Astrocyte (in vitro differentiated cells and primary cell): ENCODE measurements at regions not wholly inside any gene's neighbourhood (a gene's known extent, or its start where the extent isn't known, plus 50 kb on each side); places are given as distances from the start of the nearest gene placed in this dataset.

Source experiments
- EZH2 ChIP-seq: IDR thresholded peaks from 2 replicates; pipeline ENCODE4 v1.6.1; 2012; ENCODE audit warnings: mild to moderate bottlenecking, low read length, inconsistent platforms; ENCODE audit not compliant: insufficient read depth
- TF ChIP-seq, protein P1 (sequence below): IDR thresholded peaks from 2 replicates; pipeline ENCODE4 v1.5.1; 2011; ENCODE audit warnings: low read depth, mild to moderate bottlenecking, inconsistent platforms, low read length, moderate library complexity; ENCODE audit not compliant: insufficient read depth

GRCh38 chr12:126064028-126064427, 998.8 kb downstream of the AACS start:
- TF ChIP-seq, protein P1, sequence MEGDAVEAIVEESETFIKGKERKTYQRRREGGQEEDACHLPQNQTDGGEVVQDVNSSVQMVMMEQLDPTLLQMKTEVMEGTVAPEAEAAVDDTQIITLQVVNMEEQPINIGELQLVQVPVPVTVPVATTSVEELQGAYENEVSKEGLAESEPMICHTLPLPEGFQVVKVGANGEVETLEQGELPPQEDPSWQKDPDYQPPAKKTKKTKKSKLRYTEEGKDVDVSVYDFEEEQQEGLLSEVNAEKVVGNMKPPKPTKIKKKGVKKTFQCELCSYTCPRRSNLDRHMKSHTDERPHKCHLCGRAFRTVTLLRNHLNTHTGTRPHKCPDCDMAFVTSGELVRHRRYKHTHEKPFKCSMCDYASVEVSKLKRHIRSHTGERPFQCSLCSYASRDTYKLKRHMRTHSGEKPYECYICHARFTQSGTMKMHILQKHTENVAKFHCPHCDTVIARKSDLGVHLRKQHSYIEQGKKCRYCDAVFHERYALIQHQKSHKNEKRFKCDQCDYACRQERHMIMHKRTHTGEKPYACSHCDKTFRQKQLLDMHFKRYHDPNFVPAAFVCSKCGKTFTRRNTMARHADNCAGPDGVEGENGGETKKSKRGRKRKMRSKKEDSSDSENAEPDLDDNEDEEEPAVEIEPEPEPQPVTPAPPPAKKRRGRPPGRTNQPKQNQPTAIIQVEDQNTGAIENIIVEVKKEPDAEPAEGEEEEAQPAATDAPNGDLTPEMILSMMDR = no peak
- no peak for TF ChIP-seq EZH2
